HG03558 (cell line): ENCODE measurements at regions not wholly inside any gene's neighbourhood (a gene's known extent, or its start where the extent isn't known, plus 50 kb on each side); places are given as distances from the start of the nearest gene placed in this dataset.
"Not testable (repeated sequence)": the region's sequence is repeated elsewhere in the genome, so short reads cannot be mapped to it uniquely, and the experiment has no call there.

ENCODE experiments used
- ATAC-seq: cut with Tn5 transposase; IDR thresholded peaks from one replicate; pipeline ENCODE4 v1.9.1; 2021; ENCODE audit warnings: moderate number of reproducible peaks; ENCODE audit not compliant: unreplicated experiment; ENCODE audit errors: extremely low read depth

DNA sequence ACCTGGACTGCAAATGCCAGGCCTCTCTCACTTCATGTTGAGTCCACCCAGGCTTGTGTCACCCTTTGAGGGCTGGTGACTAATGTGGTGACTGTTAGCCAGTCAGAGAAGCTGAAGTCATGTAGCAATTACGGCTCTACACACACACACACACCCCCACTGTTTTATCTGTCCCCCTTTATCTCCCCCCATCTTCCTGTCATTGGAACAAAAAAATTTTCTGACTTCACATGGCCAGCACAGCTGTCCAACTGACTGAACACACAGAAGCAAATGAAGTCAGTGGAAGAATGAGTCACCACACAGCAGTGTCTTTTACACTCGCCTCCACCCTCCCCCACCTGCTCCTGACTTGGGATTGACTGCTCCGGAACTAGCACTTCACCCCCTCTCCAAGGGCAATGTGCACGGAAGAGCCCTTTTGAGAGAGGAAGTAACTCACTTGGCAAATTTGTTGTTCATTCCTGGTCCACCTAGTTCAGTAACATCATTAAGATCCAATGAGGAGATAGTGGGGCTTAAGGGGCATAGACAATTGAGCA is 198.0 kb downstream of the RNF144B start:
- ATAC-seq, result no peak

DNA sequence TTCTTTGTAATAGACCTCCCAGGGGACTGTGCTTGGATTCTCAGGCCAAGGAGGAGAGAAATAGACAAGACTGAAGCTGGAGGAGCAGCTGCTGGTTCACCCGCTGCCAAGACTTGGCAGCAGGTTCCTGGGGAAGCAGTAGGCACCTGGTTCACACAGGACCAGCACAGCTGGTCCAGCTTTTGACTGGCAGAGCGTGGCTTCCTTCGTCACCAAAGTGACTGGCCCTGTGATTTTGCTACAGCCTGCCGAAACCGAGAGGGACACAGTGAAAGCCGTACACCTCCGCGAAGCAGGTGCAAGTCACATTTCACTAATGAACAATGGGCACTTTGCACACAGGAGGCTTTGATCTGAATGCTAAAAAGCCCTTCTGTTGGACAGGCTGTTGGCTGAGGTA is 199.0 kb downstream of the RNF144B start:
- no peak for ATAC-seq

DNA sequence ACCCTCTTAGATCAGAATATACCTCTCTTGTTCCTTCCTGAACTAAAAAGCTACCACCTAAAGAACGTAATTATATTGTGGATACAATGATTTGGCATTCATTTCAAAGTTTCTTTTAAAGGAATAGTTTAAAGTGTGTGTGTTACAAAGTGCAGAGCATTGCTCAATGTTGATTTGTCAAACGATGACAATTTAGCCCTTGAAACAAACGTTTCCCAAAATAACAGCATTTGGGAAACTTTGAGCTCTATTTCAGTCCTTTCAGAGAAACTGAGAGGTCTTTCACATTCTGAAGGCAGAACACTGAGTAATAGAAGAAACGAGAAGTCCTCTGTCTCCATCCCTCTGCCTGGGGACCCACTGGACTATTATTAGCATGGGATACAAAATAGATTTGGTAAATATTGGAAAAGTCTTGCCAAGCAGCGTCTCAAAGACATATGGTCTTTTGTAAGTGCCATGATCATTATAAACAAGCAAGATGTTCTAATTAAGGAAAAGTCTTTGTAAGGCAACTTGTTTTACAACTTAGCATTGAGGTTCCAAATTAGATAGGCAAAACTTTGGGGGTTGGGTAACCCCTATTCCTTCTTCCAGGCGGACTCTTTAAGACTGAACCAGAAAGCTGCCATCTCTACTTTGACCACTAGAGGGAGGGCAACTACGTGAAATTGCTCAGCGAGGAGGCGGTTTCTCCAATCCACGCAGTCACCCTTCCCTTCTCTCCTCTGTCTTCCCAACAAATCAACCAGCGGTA is 208.8 kb downstream of the RNF144B start:
- ATAC-seq, result no peak

DNA sequence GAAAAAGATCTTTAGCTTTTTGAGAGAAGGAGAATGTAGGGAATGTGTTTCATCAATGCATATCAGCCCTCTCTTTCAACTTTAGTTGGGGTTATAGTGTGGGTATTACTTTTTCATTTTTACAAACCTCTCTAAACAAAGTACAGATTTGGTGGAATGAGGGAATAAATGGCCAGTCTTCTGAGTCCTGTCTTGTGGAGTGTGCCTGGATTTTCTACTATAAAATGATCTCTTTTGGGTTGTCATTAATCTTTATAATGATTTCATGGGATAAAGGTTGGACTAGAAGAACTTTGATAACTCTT is 209.3 kb downstream of the RNF144B start:
- no peak for ATAC-seq

DNA sequence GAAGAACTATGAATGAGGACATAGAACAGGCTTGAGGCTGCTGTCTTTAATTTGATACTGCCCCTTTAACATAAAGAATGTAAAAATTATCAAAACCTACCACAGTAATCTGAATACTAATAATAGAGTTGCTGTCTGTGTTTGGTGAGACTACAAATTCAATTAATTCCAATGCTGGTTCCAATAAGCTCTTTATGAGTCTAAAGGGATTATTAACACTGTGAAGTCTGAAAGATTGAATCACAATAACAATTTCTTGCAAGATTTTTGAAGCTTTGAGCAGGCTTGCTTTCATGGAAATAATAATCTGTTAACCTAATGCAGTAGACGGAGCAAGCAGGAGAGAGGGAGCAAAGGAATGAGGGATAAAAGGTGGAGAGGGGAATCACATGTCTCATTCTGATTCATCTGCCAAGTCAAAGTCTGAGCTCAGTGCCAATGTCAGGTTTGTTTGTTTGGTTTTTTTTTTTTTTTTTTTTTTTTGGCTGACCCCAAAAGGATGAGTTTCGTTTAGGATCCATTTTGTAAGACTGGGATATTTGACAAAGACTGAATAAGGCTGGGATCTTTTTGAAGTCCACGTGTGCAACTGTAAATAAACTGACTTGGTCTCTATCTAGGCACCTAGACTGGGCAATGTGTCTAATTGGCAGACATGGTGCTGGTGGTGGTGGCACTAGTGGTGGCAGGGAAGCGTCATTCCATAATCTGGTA is 211.6 kb downstream of the RNF144B start:
- no peak for ATAC-seq

DNA sequence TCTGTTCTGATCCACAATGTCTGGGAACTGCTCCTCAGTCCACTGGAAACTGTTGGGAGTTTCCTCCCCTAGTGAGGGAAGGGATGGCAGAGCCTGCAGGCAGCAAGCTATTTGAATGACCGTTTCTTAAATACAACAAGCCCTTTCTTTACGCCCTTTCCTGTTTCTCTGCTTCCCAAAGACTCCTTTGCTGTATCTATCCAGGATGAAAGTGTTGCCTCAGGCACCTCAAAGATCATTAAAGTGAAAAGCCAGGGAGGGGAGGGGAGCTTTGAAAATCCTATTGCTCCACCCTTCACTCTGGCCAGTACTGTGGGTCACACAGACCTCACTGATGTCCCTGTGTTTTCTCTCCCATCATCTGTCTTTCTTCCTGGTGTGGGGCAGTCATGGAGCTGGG is 213.1 kb downstream of the RNF144B start:
- ATAC-seq, result no peak

DNA sequence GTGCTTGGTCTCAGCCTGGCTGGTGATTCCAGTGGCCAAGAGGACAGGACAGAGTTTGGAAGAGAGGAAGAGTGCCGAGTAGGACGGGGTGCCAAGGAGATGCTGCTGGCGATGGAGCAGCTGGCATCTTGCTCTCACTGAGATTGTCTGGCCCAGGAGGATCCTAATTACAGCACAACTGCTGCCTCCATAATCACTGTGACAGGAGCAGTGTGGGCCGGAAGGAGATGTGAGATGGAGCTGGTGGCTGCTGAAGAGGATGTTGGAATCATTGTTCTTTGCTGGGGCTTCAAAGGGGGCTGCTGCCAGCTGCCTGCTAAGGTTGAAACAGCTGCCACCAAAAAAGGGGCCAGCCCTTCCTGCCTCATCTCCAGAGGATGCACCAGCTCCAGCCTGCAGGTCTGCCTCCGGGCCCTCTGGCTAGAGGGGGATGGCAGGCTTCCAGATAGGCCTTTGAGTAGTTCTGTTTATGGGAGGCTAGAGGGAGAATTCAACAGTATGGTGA is 214.4 kb downstream of the RNF144B start:
- ATAC-seq, result no peak

DNA sequence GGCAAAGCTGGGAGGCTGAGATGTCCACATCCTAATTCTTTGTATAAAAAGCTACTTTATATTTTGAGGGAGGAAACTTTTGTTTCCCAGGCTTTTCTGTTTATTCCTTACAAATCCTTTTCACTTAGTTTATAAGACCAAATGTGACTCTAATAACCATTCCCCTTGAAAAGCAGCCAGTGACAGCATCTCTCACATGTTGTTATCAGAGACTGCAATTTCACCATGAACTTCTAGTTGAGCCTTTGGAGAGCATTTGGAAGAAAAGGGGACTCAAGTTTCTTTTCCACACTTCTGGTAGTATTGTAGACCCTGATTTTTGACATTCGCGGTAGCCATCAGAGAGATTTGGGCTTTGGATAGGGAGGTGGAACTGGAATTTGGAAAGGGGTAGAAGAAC is 215.8 kb downstream of the RNF144B start:
- no peak for ATAC-seq

DNA sequence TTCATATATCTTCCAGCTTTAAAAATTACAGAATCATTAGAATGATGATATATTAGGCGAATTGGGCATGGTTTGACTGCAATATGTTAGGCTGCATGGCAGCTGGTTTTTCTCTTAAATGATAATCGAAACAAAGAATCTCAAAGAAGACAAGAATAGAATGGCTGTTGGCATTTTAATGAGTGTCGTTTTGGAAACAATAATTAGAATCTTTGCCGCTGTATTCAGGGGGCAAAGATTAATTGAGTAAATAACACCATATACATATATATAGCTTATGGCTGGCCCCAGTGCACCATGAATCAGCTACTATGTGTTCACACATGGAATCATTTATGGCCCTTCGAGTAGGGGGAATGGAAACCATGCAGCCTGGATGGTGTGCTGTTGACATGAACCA is 216.2 kb downstream of the RNF144B start:
- ATAC-seq, result no peak

DNA sequence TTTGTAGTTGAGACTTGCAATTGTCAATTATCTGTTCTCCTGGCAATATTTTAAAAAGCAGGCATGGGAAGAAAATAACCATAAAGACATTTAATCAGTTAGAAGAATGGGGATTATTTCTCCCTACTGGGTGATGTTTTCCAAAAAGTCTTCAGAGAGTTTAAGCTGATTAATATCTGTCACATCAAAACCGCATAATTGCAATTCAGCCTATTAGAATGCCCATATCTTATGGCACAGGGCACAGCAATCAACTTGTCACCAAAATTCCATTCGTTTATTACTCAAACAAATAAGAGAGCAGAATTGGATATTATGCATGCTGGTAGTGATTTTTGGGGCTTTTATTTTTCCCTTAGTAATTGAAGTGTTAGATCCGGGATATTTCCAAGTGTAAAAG is 218.7 kb downstream of the RNF144B start:
- ATAC-seq, result no peak

DNA sequence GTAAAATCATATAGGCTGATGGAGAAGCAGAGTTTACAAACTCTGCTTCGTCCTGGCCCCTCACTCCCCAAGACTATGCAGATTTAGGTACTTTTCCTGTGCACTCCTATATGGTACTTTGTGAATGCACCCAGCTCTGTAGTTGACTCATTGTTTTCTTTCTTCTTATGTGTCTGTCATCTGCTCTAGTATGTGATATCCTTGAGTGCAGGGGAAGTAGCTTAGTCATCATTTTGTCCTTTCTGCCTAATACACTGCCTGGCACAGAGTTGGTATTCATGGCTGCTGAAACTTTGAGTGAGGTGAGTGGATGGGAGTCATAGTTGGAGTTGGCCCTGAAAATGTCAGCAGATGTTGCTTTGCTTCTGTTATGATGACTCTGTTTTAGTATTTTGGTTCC is 222.6 kb downstream of the RNF144B start:
- no peak for ATAC-seq

DNA sequence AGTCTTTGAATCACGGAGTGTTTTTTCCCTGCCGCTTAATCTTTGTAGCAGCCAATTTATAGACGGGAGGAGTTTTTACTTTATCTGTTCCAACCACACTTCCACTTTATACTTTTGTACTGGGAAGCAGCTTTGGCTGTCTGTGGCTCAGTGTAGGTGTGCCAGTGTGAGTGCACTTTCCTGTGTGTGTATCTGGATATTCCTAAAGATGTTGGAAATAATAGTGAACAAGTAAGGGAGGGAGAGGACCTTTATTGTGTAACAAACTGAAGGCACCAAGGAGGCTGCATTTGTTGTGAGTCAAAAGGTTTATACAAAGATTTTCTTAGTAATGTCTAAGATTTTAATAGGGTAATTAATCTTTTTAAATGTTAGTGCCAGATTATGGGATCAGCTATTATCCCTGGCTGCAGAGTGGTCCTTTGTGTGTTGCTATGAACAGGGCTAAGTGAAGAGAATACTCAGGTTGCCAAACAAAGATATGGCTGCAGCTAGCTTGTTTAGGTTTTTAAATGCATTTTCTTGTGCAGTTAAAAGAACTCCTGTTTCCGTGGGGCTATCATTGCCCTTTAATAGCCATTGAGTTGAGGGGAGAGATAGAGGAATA is 226.3 kb downstream of the RNF144B start:
- no peak for ATAC-seq

DNA sequence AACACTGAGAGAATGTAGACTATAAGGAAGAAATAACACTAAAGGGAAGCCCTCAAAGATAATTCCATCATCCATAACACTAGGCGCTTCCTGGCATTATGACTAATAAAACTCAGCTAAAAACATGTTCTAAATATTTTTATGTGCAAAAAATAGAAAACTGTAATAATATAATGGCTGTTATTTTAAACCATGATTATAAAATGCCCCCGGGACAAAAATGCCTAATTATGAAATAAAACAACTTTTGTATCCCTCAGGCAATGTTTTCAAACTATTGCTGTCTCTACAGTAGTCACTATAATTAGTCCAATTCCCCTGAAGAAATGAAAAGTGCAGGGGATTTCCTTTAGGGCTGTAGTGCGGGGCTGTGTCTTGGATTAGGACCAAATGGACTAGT is 242.4 kb downstream of the RNF144B start:
- ATAC-seq, result no peak

DNA sequence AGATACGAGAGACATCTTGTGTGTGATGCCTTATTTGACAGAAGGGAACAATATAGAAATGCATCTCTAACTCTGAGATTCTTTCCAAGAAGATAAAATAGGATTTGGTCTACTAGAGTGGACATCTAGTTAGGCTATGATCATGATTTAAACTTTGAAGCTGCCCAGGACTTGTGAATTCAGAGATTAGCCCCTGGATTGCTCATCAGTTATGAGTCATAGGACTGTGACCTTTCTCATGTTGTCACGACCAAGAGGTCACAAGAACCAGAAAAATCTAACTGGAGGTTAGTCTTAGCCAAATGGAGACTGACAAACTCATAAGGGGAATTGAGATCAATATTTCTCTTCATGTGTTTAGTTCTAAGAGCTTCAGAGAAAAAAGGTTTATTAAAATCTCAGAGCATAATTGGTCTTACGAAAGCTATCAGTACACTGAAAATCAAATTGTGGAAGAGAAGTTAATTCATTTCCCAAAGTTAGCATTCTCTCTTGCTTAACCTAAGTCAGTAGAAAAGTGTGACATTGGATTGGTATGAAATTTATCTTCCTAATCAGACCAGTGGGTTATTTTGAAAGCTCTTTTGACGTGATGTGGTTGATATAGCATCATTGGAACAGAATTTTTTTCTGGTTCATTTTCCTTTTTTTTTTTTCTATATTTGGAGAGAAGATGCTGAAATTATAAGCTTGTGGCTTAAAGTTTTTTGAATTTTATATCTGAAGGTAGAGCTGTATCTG is 245.7 kb downstream of the RNF144B start:
- no peak for ATAC-seq

DNA sequence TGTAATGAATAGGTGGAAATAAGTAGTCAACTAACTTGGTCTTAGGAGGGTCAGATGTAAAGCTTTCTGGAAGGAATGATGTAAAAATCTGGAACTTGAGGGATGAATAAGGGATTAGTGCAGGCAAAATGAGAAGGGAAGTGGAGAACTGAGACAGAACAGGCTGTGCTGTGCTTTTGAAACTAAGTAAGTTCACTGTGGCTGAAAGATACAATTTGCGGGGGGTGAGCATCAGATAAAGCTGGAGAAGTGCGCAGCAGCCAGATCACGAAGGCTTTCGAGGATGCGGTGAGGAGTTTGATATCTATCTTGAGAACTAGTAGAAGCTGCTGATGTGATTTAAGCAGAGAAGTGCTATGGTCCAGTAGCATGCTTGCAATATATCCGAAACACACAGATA is 247.8 kb downstream of the RNF144B start:
- no peak for ATAC-seq

DNA sequence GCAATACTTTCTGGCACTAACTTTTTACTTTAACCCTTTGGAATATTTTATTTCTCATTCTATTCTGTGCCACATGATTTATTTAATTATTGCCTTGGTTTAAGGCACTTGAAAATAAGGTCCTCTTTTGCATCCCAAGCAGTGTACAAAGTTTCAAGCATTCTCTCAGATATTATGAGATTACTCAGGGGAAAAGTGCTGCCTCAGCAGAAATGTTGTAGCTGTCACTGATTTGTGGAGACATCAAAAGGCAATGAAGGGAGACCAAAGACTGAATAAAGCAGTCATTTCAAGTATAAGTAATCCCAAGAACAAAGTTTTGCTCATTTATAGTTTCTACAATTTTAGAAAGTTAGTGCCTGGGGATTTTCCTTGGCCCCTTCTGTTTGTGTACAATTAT is 253.0 kb downstream of the RNF144B start:
- ATAC-seq, result no peak

DNA sequence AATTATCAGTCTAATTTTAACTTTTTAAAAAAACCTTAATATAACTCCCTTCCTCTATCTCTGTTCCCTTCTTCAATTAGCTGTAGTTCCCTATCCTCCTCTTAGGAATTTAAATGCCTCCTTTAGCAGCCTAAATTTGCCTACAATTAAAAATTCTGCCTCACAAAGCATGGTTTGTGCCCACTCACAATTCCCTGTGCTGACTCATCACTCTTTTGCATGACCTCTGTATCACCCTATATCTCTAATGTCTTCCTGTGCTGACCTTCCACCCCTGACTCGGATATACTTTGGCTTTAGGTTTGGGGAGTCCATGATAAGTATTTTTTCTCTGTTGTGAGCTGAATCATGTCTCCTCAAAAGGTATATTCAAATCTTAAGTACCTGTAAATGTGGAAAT is 253.6 kb downstream of the RNF144B start:
- ATAC-seq, result no peak

DNA sequence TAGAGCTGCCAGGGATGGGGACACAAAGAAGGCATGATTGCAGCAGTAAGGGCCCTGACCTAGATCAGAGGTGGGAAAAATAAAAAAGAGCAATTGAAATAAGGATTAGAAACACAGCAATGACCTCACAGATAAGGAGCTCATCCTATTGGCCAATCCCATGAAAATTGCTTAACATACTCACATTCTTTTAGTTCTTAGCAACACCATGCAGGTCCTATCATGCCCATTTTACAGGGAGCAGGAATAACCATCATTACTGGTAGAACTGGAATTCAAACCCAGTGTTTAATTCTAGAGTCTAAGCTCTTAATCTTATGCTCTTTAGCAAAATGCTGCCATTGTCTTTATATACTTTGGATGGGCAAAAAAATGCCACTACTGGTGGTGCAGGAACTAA is 267.7 kb downstream of the RNF144B start:
- no peak for ATAC-seq

DNA sequence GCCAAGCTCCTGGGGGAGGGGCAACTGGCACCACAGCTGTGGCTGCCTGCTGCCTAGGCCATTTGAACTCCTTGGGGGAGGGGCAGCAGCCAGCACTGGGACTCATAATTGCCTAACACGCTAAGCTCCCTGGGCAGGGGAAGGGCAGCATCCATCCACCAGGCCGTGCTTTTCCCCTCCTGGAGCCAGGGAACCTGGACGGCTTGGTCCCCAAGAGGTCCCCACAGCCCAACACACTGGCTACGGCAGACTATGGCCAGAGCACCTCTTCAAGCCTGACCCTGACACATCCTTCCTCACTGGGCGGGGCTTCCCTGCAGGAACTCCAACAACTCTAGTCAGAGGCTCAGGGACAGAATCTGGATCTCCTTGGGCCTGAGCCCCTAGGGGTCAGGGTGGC is 269.4 kb downstream of the RNF144B start:
- no peak for ATAC-seq

DNA sequence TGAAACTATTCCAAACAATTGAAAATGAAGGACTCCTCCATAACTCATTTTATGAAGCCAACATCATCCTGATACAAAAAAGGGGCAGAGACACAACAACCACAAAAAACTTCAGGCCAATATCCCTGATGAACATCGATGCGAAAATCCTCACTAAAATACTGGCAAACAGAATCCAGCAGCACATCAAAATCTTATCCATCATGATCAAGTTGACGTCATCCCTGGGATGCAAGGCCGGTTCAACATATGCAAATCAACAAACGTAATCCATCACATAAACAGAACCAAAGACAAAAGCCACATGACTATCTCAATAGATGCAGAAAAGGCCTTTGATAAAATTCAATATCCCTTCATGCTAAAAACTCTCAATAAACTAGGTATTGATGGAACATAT is 272.8 kb downstream of the RNF144B start:
- not testable (repeated sequence) for ATAC-seq

DNA sequence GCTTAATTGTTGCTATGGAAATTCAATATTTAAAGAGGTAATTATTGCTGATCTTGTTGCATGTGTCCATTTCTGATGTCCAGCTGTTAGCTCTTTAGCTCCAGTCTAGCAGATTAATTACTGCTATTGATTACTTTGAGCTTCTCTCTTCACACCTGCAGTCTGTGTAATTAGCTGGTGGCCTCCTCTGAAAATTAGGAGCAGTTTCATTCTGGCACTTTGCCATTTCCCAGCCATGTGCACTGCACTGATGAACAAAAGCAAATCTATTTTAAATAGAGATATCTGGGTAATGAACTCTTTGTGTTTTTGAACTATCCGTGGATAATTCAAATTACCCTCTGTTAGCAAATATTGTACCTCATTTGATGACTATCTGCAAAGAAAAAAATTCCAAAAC is 275.9 kb downstream of the RNF144B start:
- no peak for ATAC-seq
